Stimulated activated CD4-positive, alpha-beta T cell treated with anti-CD3 and anti-CD28 coated beads, Interleukin-12 subunit alpha, Interleukin-12 subunit beta, amount 100 ng/mL, for 48 hours (primary cell): ENCODE measurements at regions not wholly inside any gene's neighbourhood (a gene's known extent, or its start where the extent isn't known, plus 50 kb on each side); places are given as distances from the start of the nearest gene placed in this dataset.
A peak's percentile ranks its signal among the peaks of the same experiment; 100 is the strongest.

Experiments used
- DNase-seq, 3 donors: peaks; one replicate each; pipeline ENCODE4 v3.0.0-alpha.2; 2020; ENCODE audit warnings: low read depth in 2 of 3, low spot score in 1 of 3

DNA sequence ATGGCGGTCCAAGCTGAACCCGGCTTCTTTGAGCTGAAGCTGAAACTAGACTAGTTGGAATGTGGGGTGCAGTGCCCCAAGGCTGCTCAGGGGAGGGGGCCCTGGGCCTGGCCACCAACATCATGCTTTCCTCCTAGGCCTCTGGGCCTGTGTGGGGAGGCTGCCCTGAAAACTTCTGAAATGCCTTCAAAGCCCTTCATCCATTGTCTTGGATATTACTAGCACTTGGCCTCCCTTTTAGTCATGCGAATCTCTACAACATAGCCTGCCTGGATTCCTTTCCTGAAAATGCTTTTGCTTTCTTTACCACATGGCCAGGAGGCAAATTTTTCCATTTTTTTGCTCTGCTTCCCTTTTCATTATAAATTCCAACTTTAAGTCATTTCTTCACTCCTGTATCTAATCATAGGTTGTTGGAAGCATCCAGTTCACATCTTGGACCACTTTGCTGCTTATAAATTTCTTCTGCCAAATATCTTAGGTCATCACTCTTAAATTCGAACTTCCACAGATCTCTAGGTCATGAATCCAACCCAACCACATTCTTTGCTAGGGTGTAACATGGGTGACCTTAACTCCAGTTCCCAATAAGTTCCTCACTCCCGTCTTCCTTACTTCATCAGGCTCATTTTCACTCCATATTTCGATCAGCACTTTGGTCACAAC, 103.4 kb downstream of the DDIT4L start:
- no peak for DNase-seq

GRCh38 chr4:100084892-100085291, 105.4 kb downstream of the DDIT4L start:
- DNase-seq, result no peak

GRCh38 chr4:100083289-100083688, 107.0 kb downstream of the DDIT4L start:
- no peak for DNase-seq

- DNase-seq, result no peak
Observed at GRCh38 chr4:100082852-100083251, 107.4 kb downstream of the DDIT4L start.

GRCh38 chr4:100081491-100081890, 108.8 kb downstream of the DDIT4L start:
- no peak for DNase-seq

DNA sequence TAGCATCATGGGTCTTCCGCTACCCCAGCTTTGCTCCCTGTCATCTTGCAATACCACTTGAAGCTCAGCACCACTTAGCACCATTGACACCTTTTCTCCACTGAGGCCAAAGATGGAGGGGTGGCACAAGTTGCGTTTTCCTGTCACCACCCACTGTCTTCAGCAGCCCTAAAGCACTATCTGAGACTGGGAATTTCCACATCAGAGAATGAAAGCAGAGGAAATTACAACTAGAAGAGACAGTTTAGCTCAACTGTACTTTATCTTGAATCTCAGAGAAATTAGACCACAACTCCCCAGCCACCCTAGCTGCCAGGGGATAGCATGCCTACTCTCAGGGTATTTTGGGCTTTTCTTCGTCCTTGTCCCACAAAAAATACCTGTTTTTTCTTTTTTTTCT, 111.0 kb downstream of the DDIT4L start:
- DNase-seq, result peak in 1 of 3 donors; percentile 12

DNA sequence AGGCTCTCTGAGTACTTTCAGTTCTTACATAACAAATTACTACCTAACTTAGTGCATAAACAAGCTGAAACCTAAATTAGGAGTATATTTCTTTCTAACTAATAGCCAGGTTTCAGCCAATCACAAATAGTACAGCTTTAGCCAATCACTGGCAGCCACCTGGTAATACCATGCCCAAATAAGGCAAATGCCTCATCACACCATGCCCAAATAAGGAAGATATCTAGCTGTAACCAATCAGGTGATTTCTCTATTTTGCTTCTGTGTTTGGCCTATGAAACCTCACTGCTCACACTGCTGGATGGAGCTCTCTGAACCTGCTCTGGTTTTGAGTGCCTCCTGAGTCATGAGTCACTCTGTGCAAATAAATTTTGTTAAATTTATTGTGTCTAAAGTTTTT, 113.5 kb downstream of the DDIT4L start:
- no peak for DNase-seq

GRCh38 chr4:100075486-100076270, 114.6 kb downstream of the DDIT4L start:
- DNase-seq, result no peak

DNA sequence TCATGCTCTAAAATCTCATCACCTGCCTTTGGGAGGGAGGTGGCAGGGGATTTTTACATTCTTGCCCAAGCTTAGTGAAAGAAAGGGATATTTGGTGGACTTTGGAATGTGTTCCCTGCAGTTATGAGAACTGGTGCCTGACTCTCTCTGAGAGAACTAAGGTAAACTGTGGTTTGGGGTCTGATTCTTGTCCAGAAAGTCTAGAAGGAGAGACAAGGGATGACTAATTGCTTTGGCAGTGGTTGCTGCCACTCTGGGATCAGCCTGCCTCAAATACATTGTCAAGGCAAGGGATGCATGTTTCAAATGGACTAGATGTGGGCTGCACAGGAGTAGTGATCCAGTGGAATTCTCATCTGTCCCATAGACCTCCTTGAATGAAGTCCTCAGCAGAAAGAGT, 115.2 kb downstream of the DDIT4L start:
- no peak for DNase-seq

DNA sequence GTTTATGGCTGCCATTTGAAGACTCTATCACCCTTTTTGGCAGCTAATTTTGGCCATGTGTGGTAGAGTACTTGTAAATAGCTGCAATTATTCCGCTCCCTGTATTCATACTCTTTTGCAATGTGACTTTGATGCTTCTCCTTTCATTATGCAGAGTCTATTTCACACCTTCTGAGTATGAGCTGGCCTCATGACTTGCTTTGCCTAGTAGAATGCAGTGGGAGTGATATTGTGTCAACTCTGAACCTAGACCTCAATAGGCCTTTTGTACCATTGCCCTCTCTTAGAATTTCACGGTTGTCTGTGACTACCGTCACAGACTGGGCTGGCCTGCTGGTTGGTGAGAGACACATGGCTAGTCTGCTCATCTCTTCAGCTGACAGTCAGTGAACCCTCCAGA, 118.8 kb downstream of the DDIT4L start:
- DNase-seq, result no peak

DNA sequence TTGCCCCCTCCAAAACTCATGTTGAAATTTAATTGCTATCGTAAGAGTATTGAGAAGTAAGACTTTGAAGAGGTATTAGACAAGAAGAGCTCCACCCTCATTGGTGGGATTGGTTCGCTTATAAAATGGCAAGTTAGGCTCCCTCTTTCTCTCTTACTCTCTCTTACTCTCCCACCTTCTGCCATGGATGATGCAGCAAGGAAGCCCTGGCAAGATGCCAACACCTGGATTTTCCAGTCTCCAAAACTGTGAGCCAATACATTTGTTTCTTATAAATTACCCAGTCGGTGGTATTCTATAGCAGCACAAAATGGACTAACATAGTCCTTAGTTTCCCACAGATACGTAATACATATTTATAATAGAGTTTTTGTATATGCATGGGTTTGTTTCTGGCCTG, 119.4 kb downstream of the DDIT4L start:
- DNase-seq, result no peak

- no peak for DNase-seq
Observed at GRCh38 chr4:100069207-100069606, 119.1 kb upstream of the H2AZ1 start.

- no peak for DNase-seq
Observed at GRCh38 chr4:100067255-100067654, 117.2 kb upstream of the H2AZ1 start.

GRCh38 chr4:100063355-100063754, 113.3 kb upstream of the H2AZ1 start:
- DNase-seq, result no peak

DNA sequence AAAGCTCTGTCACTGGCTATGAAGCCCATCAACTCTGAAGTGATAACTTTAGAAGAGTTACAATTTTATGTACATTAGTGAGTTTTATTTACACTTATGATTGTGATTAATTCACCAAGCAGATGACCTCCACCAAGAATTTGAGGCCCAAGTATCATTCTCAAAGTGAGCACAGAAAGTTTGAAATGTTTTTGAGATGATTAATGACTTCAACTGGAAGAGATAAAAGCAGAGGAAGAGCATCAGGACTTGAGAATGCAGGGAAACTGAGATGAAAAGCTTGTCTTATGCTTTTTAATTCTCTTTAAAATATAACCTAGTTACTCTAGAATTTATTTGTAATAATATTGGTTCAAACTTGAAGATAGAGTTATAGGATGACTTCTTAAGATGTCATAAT, 112.8 kb upstream of the H2AZ1 start:
- DNase-seq, result no peak

GRCh38 chr4:100061835-100062234, 111.8 kb upstream of the H2AZ1 start:
- no peak for DNase-seq

DNA sequence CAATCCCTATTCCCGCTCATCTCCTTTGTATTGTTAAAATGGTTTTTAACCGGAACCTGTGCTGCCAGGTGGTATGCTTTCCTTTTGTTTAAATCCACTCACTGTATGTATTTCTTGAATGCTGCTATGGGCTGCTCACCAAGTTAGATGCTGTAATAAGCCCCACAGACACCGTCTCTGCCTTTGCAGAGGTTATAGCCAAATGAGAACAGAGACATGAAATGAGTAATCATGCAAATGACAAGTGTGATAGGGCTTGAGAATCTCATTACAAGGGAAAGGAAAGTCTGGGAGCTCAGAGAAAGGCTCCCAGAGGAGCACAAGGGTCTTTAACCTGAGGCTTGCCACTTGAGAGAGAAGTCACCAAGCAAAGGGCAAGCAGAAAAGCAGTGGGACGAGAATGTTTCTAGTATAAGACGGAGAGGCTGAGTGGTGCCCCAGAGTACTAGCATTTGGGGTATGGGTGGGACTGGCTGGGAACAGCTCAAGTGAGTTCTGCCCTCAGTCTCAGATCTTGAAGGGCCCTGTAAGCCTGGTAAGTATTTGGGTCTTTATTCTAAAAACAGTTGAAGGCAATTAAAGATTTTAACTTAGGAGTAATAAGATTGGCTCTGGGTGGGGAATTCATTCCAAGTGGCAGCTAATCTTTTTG, 110.8 kb upstream of the H2AZ1 start:
- no peak for DNase-seq

DNA sequence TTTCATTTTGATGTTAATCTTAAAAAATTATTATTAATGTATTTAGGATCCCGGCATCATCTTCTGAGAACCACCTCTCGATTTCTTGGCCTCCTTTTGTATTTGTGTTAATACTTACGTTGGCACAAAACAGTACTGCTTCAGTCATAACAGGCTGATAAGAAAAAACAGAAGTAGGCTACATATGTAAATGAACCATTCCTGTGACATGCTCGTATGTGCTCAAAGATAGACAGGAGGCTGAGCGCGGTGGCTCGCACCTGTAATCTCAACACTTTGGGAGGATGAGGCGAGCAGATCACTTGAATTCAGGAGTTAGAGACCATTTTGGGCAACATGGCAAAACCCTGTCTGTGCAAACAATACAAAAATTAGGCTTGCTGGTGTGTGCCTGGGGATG, 109.4 kb upstream of the H2AZ1 start:
- no peak for DNase-seq

- no peak for DNase-seq
Observed at GRCh38 chr4:100056701-100057100, 106.6 kb upstream of the H2AZ1 start.

DNA sequence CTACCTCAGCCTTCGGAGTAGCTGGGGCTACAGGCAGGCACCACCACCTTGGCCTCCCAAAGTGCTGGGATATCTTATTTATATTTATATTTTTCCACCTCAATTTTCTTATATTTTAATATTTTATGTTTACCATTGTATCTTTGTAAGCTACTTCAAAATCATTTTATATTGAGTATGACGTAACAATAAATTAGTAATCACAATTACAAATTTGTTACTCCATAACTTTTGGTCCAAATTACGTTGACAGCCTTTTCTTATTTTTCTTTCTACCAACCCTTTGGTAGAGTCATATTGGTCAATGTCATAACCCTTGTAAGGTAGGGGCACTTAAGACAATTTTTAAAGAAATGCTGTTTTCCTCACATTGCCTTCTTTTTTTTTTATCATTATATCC, 104.0 kb upstream of the H2AZ1 start:
- no peak for DNase-seq

DNA sequence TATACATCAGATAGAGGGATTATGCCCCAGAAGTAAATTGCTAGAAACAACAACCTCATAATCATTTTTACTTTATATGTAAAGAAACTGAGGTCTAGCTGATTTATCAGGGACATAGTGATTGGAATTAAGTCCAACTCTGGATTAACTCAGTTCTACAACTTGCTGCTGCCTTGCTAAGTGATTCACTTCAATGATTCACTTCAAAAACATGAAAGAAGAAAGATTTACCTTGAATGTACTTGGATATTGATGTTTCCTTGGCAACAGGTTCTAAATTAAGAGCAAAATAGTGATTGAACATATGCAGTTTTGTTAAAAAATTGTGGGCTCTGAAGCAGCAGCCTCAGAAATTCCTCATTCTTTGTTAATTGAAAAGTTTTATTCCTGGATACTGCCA, 99.8 kb upstream of the H2AZ1 start:
- DNase-seq, result no peak

- no peak for DNase-seq
Observed at GRCh38 chr4:100042711-100043110, 92.6 kb upstream of the H2AZ1 start.
